ENCODE measurements at regions not wholly inside any gene's neighbourhood (a gene's known extent, or its start where the extent isn't known, plus 50 kb on each side); places are given as distances from the start of the nearest gene placed in this dataset.

DNA sequence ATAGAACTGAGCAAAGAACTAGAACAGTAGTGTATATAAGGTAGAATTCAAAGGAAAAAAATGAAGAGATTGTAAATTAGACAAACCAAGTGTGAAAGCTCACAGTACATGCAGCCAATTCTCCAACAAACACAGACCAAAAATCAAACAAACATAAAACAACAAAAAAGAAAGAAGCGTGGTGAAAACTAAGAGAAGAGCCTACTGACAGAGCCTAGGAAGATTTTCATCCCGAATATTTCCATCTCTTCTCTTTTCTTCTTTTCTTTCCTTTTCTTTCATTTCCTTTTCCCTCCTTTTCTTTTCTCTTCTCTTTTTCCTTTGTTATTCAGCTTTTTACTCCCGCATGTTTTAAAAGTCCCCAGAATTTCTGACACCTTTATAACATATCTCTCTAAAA lies 1103.6 kb downstream of the CDH8 start:
- TF ChIP-seq EZH2phosphoT487 (IDR thresholded peaks at IDR 0.05; ENCODE audit: low read depth, severe bottlenecking, unreplicated experiment) (no peak), EZH2 (IDR thresholded peaks at IDR 0.05; ENCODE audit: borderline replicate concordance) (no peak)
- TF ChIP-seq, protein P1, sequence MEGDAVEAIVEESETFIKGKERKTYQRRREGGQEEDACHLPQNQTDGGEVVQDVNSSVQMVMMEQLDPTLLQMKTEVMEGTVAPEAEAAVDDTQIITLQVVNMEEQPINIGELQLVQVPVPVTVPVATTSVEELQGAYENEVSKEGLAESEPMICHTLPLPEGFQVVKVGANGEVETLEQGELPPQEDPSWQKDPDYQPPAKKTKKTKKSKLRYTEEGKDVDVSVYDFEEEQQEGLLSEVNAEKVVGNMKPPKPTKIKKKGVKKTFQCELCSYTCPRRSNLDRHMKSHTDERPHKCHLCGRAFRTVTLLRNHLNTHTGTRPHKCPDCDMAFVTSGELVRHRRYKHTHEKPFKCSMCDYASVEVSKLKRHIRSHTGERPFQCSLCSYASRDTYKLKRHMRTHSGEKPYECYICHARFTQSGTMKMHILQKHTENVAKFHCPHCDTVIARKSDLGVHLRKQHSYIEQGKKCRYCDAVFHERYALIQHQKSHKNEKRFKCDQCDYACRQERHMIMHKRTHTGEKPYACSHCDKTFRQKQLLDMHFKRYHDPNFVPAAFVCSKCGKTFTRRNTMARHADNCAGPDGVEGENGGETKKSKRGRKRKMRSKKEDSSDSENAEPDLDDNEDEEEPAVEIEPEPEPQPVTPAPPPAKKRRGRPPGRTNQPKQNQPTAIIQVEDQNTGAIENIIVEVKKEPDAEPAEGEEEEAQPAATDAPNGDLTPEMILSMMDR (IDR thresholded peaks at IDR 0.05; ENCODE audit: poor library complexity), result no peak

Measured in hepatocyte (in vitro differentiated cells).